ENCODE measurements at regions not wholly inside any gene's neighbourhood (a gene's known extent, or its start where the extent isn't known, plus 50 kb on each side); places are given as distances from the start of the nearest gene placed in this dataset.

DNA sequence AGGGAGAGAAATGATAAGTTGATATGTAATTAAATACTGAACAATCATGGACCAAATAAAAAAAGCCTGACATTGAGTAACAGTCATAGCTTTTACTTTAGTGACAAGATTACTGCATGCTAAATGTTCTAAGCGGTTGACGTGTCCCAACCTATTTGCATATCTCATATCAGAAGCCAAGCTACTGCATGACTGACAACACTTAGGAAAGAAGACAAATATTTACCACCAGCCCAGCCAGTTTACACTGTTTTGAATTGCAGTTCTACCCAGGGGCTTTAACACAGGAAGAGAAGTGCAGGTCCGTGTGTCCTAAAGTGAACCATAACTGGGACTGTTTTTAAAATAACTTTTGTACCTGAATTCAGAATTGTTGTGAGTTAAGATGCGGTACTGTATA lies 219.9 kb downstream of the PRDM9 start:
- TF ChIP-seq, protein P1, sequence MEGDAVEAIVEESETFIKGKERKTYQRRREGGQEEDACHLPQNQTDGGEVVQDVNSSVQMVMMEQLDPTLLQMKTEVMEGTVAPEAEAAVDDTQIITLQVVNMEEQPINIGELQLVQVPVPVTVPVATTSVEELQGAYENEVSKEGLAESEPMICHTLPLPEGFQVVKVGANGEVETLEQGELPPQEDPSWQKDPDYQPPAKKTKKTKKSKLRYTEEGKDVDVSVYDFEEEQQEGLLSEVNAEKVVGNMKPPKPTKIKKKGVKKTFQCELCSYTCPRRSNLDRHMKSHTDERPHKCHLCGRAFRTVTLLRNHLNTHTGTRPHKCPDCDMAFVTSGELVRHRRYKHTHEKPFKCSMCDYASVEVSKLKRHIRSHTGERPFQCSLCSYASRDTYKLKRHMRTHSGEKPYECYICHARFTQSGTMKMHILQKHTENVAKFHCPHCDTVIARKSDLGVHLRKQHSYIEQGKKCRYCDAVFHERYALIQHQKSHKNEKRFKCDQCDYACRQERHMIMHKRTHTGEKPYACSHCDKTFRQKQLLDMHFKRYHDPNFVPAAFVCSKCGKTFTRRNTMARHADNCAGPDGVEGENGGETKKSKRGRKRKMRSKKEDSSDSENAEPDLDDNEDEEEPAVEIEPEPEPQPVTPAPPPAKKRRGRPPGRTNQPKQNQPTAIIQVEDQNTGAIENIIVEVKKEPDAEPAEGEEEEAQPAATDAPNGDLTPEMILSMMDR (IDR thresholded peaks at IDR 0.05), result no peak
- no peak for TF ChIP-seq JUN (IDR thresholded peaks at IDR 0.05)
- TF ChIP-seq, protein P2, sequence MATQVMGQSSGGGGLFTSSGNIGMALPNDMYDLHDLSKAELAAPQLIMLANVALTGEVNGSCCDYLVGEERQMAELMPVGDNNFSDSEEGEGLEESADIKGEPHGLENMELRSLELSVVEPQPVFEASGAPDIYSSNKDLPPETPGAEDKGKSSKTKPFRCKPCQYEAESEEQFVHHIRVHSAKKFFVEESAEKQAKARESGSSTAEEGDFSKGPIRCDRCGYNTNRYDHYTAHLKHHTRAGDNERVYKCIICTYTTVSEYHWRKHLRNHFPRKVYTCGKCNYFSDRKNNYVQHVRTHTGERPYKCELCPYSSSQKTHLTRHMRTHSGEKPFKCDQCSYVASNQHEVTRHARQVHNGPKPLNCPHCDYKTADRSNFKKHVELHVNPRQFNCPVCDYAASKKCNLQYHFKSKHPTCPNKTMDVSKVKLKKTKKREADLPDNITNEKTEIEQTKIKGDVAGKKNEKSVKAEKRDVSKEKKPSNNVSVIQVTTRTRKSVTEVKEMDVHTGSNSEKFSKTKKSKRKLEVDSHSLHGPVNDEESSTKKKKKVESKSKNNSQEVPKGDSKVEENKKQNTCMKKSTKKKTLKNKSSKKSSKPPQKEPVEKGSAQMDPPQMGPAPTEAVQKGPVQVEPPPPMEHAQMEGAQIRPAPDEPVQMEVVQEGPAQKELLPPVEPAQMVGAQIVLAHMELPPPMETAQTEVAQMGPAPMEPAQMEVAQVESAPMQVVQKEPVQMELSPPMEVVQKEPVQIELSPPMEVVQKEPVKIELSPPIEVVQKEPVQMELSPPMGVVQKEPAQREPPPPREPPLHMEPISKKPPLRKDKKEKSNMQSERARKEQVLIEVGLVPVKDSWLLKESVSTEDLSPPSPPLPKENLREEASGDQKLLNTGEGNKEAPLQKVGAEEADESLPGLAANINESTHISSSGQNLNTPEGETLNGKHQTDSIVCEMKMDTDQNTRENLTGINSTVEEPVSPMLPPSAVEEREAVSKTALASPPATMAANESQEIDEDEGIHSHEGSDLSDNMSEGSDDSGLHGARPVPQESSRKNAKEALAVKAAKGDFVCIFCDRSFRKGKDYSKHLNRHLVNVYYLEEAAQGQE (IDR thresholded peaks at IDR 0.05), result no peak
- TF ChIP-seq POLR2A (IDR thresholded peaks at IDR 0.05; ENCODE audit: low read length), result no peak
- no peak for TF ChIP-seq CBX8 (IDR thresholded peaks at IDR 0.05)
- TF ChIP-seq, protein P3, sequence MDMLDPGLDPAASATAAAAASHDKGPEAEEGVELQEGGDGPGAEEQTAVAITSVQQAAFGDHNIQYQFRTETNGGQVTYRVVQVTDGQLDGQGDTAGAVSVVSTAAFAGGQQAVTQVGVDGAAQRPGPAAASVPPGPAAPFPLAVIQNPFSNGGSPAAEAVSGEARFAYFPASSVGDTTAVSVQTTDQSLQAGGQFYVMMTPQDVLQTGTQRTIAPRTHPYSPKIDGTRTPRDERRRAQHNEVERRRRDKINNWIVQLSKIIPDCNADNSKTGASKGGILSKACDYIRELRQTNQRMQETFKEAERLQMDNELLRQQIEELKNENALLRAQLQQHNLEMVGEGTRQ (IDR thresholded peaks at IDR 0.05), result no peak
- no peak for TF ChIP-seq CHD2 (IDR thresholded peaks at IDR 0.05; ENCODE audit: low read length, partially characterized antibody)
- no peak for TF ChIP-seq KDM1A (IDR thresholded peaks at IDR 0.05; ENCODE audit: low read depth)
- TF ChIP-seq MAFK (IDR thresholded peaks at IDR 0.05; ENCODE audit: partially characterized antibody), result no peak
- no peak for TF ChIP-seq EP300 (IDR thresholded peaks at IDR 0.05)
